DND-41 (cell line): ENCODE measurements at regions not wholly inside any gene's neighbourhood (a gene's known extent, or its start where the extent isn't known, plus 50 kb on each side); places are given as distances from the start of the nearest gene placed in this dataset.

ENCODE experiments used
- ATAC-seq: fragments of 200-7000 bp; cut with Tn5 transposase; 3 replicates; pipeline ENCODE4 v1.9.1; 2021; ENCODE audit warnings: low read depth; ENCODE audit not compliant: insufficient read depth
- DNase-seq: peaks from one replicate; pipeline ENCODE4 v3.0.0-alpha.2; 2020
- H2AFZ ChIP-seq: 2 replicates; pipeline ENCODE4 v1.6.0; 2012; ENCODE audit warnings: low read depth, low read length
- H3K27ac ChIP-seq: 2 replicates; pipeline ENCODE4 v1.5.1; 2012; ENCODE audit warnings: low read length, inconsistent platforms
- H3K27me3 ChIP-seq: fragments of 200-600 bp; sonication (generic); 2 replicates; pipeline ENCODE4 v1.6.0; 2012; ENCODE audit warnings: low read length, mild to moderate bottlenecking, inconsistent platforms; ENCODE audit not compliant: insufficient read depth, poor library complexity
- H3K36me3 ChIP-seq: 2 replicates; pipeline ENCODE4 v1.5.1; 2012; ENCODE audit warnings: low read length, inconsistent platforms; ENCODE audit not compliant: insufficient read depth
- H3K4me1 ChIP-seq: 2 replicates; pipeline ENCODE4 v1.5.1; 2012; ENCODE audit warnings: mild to moderate bottlenecking, low read length; ENCODE audit not compliant: insufficient read depth
- H3K4me2 ChIP-seq: 2 replicates; pipeline ENCODE4 v1.6.0; 2012; ENCODE audit warnings: mild to moderate bottlenecking, moderate library complexity, low read length, inconsistent platforms; ENCODE audit not compliant: insufficient read depth
- H3K4me3 ChIP-seq, 2 experiments: fragments of 200-600 bp in 1 of 2; shearing (Covaris generic) in 1 of 2; 2 replicates each; pipeline ENCODE4 v1.5.1; 2012 to 2016; ENCODE audit warnings: inconsistent platforms in 2 of 2, low read length in 2 of 2, mild to moderate bottlenecking in 2 of 2, low read depth in 1 of 2, moderate library complexity in 1 of 2
- H3K79me2 ChIP-seq: 2 replicates; pipeline ENCODE4 v1.6.0; 2012; ENCODE audit warnings: low read length, inconsistent platforms; ENCODE audit not compliant: insufficient read depth
- H3K9ac ChIP-seq: 2 replicates; pipeline ENCODE4 v1.6.0; 2012; ENCODE audit warnings: low read depth, mild to moderate bottlenecking, inconsistent platforms, low read length, moderate library complexity
- H3K9me3 ChIP-seq: 2 replicates; pipeline ENCODE4 v1.5.1; 2012; ENCODE audit warnings: low read length, moderate library complexity, mild to moderate bottlenecking, inconsistent platforms; ENCODE audit not compliant: insufficient read depth, severe bottlenecking
- H4K20me1 ChIP-seq: 2 replicates; pipeline ENCODE4 v1.6.0; 2012; ENCODE audit warnings: low read length; ENCODE audit not compliant: insufficient read depth
- CTCF ChIP-seq: IDR thresholded peaks from 2 replicates; pipeline ENCODE4 v1.5.1; 2012; ENCODE audit warnings: borderline replicate concordance, low read length, moderate library complexity, mild to moderate bottlenecking; ENCODE audit not compliant: poor library complexity, severe bottlenecking; ENCODE audit errors: extremely low read depth
- EZH2 ChIP-seq: IDR thresholded peaks from 3 replicates; pipeline ENCODE4 v1.6.1; 2012; ENCODE audit warnings: borderline replicate concordance, low read depth, mild to moderate bottlenecking, moderate library complexity, low read length, inconsistent platforms; ENCODE audit not compliant: severe bottlenecking

- no peaks in the 10 kb centered on the region for H3K4me1 ChIP-seq
- H3K27me3 ChIP-seq: no peaks in the 10 kb centered on the region
- no peaks in the 10 kb centered on the region for H3K36me3 ChIP-seq
- H3K4me2 ChIP-seq: no peak overlapping the region
- no peak overlapping the region for H2AFZ ChIP-seq
- no peaks in the 10 kb centered on the region for H4K20me1 ChIP-seq
- no peaks in the 10 kb centered on the region for H3K79me2 ChIP-seq
- H3K9ac ChIP-seq: no peak overlapping the region
- no peak overlapping the region for H3K27ac ChIP-seq
- no peak for ATAC-seq
- no peak for TF ChIP-seq EZH2
- TF ChIP-seq CTCF: no peak
- H3K9me3 ChIP-seq: no peaks in the 10 kb centered on the region
- no peak for DNase-seq
- no peak overlapping the region for H3K4me3 ChIP-seq
Measured at GRCh38 chr1:186518822-186519381, 58.0 kb upstream of the PDC start.

- no peak overlapping the region for H3K4me2 ChIP-seq
- no peaks in the 10 kb centered on the region for H3K79me2 ChIP-seq
- no peak overlapping the region for H3K4me3 ChIP-seq
- H2AFZ ChIP-seq: no peak overlapping the region
- TF ChIP-seq EZH2 (no peak), CTCF (no peak)
- no peaks in the 10 kb centered on the region for H3K9me3 ChIP-seq
- H3K36me3 ChIP-seq: no peaks in the 10 kb centered on the region
- H3K27ac ChIP-seq: no peak overlapping the region
- DNase-seq (no peak), ATAC-seq (no peak)
- H3K27me3 ChIP-seq: no peaks in the 10 kb centered on the region
- H3K9ac ChIP-seq: no peak overlapping the region
- H3K4me1 ChIP-seq: no peaks in the 10 kb centered on the region
- H4K20me1 ChIP-seq: no peaks in the 10 kb centered on the region
Measured at GRCh38 chr1:186518395-186518794, 57.5 kb upstream of the PDC start.

GRCh38 chr1:186514367-186514766 lies 53.5 kb upstream of the PDC start:
- no peaks in the 10 kb centered on the region for H3K79me2 ChIP-seq
- no peak overlapping the region for H3K4me3 ChIP-seq
- no peaks in the 10 kb centered on the region for H4K20me1 ChIP-seq
- H3K27ac ChIP-seq: no peak overlapping the region
- H3K9me3 ChIP-seq: no peaks in the 10 kb centered on the region
- H3K27me3 ChIP-seq: no peaks in the 10 kb centered on the region
- ATAC-seq (no peak), DNase-seq (no peak)
- H3K9ac ChIP-seq: no peak overlapping the region
- no peaks in the 10 kb centered on the region for H3K36me3 ChIP-seq
- no peak overlapping the region for H2AFZ ChIP-seq
- H3K4me1 ChIP-seq: no peaks in the 10 kb centered on the region
- TF ChIP-seq EZH2 (no peak), CTCF (no peak)
- no peak overlapping the region for H3K4me2 ChIP-seq

- Histone ChIP-seq H3K27ac (no peak overlapping the region), H3K27me3 (no peaks in the 10 kb centered on the region), H3K9ac (no peak overlapping the region), H2AFZ (no peak overlapping the region), H4K20me1 (no peaks in the 10 kb centered on the region), H3K4me1 (no peaks in the 10 kb centered on the region), H3K4me3 (no peak overlapping the region), H3K9me3 (no peaks in the 10 kb centered on the region), H3K4me2 (no peak overlapping the region), H3K79me2 (no peaks in the 10 kb centered on the region), H3K36me3 (no peaks in the 10 kb centered on the region)
- ATAC-seq: no peak
- no peak for TF ChIP-seq EZH2
- TF ChIP-seq CTCF: no peak
- no peak for DNase-seq
Measured at GRCh38 chr1:186513526-186513925, 52.6 kb upstream of the PDC start.
